ENCODE measurements at regions not wholly inside any gene's neighbourhood (a gene's known extent, or its start where the extent isn't known, plus 50 kb on each side); places are given as distances from the start of the nearest gene placed in this dataset.

DNA sequence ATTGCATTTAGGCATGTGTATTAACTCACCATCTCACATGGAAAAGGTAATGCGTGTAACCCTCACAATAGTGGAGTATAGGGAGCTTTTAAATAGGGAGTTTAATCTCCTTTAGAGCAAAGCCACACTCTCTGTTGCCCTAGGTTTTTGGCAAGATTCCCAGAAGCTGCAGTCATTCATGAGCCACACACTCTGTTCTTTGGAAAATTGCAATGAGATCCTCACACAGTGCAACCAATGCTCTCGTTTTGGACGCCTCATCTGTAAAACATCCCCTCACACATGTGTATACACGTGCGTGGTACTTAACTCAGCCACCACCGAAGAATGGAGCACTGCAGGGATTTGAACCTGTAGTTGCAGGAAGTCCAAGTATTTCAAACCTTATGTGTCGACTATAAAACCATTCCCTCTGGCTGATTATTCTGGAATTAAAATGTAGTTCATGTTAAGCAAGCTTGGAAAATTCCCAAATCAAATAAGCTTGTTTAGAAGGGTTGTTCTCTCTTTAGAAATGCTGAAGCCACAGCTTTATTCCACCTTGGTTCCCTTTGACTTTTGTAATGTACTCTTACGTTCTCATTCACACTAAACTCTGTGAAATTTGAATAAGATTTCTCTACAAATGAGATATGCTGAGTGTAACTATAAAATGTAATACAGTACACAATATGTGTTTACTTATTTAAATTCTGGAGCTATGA is 489.8 kb upstream of the MANEA start:
- Histone ChIP-seq H4K91ac (ENCODE audit: insufficient read length, low read depth, low read length) (no peak overlapping the region), H2BK20ac (ENCODE audit: low read depth, low read length, poor library complexity, severe bottlenecking) (no peak overlapping the region), H3K23me2 (ENCODE audit: insufficient read length, low read depth, low read length, poor library complexity, severe bottlenecking) (no peaks in the 10 kb centered on the region), H3K27me3 (ENCODE audit: insufficient read depth, low read length) (no peaks in the 10 kb centered on the region), H3K79me2 (ENCODE audit: insufficient read depth, low read length) (no peaks in the 10 kb centered on the region), H2BK120ac (ENCODE audit: low read depth, low read length, poor library complexity, severe bottlenecking) (no peak overlapping the region), H3K9me3 (ENCODE audit: control insufficient read depth, low read depth, low read length) (no peaks in the 10 kb centered on the region), H3T11ph (ENCODE audit: low read length) (no peak overlapping the region), H3K23ac (ENCODE audit: insufficient read length, low read depth, low read length) (no peak overlapping the region), H4K8ac (replicated peaks; ENCODE audit: insufficient read length, low read depth, low read length) (no peak overlapping the region), H3K4me2 (ENCODE audit: insufficient read depth, insufficient read length, low read length) (no peak overlapping the region), H3K27ac (ENCODE audit: insufficient read length, low read depth, low read length) (no peak overlapping the region), H3K18ac (ENCODE audit: insufficient read length, low read depth, low read length) (no peak overlapping the region), H3K14ac (ENCODE audit: insufficient read depth, low read length) (no peak overlapping the region), H2BK5ac (ENCODE audit: insufficient read length, low read length) (no peak overlapping the region), H2AK5ac (ENCODE audit: insufficient read length, low read length) (no peak overlapping the region), H3K4ac (ENCODE audit: low read depth, low read length) (no peak overlapping the region), H2AFZ (ENCODE audit: low read length) (no peak overlapping the region), H3K79me1 (ENCODE audit: insufficient read depth, low read depth, low read length, poor library complexity, severe bottlenecking) (no peaks in the 10 kb centered on the region), H2BK12ac (ENCODE audit: insufficient read length, low read depth, low read length) (no peak overlapping the region), H2BK15ac (ENCODE audit: low read depth, low read length) (no peak overlapping the region), H3K4me1 (ENCODE audit: insufficient read depth, low read length) (no peaks in the 10 kb centered on the region), H3K9ac (ENCODE audit: extremely low read depth, insufficient read length, low read length) (no peak overlapping the region), H4K20me1 (ENCODE audit: control insufficient read depth, insufficient read depth, insufficient read length) (no peaks in the 10 kb centered on the region), H4K5ac (ENCODE audit: insufficient read length, low read depth, low read length) (no peak overlapping the region), H3K56ac (ENCODE audit: insufficient read length, low read depth, low read length) (no peak overlapping the region)
- no peak for DNase-seq
- WGBS (ENCODE audit: extremely low coverage, insufficient read length, low lambda C conversion rate) = no CpG with 5 or more reads among the region's 8 CpGs
- Mint-ChIP-seq H3K4me3 (no peak overlapping the region), H3K4me1 (no peaks in the 10 kb centered on the region), H3K27ac (no peak overlapping the region), H3K27me3 (ENCODE audit: low read depth) (no peaks in the 10 kb centered on the region; the same call in 1 of the 2 replicates), H3K9me3 (no peaks in the 10 kb centered on the region), H3K36me3 (ENCODE audit: insufficient read depth in 1 of 3, low read depth in 3 of 3) (no peaks in the 10 kb centered on the region)
- TF ChIP-seq, protein P1, sequence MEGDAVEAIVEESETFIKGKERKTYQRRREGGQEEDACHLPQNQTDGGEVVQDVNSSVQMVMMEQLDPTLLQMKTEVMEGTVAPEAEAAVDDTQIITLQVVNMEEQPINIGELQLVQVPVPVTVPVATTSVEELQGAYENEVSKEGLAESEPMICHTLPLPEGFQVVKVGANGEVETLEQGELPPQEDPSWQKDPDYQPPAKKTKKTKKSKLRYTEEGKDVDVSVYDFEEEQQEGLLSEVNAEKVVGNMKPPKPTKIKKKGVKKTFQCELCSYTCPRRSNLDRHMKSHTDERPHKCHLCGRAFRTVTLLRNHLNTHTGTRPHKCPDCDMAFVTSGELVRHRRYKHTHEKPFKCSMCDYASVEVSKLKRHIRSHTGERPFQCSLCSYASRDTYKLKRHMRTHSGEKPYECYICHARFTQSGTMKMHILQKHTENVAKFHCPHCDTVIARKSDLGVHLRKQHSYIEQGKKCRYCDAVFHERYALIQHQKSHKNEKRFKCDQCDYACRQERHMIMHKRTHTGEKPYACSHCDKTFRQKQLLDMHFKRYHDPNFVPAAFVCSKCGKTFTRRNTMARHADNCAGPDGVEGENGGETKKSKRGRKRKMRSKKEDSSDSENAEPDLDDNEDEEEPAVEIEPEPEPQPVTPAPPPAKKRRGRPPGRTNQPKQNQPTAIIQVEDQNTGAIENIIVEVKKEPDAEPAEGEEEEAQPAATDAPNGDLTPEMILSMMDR (conservative IDR thresholded peaks at IDR 0.05) = no peak

All from H9 (cell line).